ENCODE measurements at regions not wholly inside any gene's neighbourhood (a gene's known extent, or its start where the extent isn't known, plus 50 kb on each side); places are given as distances from the start of the nearest gene placed in this dataset.

GRCh38 chr9:93860694-93861658, 94.2 kb downstream of the BARX1 start:
- TF ChIP-seq CTCF (IDR thresholded peaks at IDR 0.05 in 8 of 11, conservative IDR thresholded peaks at IDR 0.05 in 3 of 11) = no peak
- TF ChIP-seq POLR2A (IDR thresholded peaks at IDR 0.05) = no peak
- no peak for TF ChIP-seq POLR2AphosphoS5 (IDR thresholded peaks at IDR 0.05)

Measured in spleen (tissue), 7 donors.